ENCODE measurements at regions not wholly inside any gene's neighbourhood (a gene's known extent, or its start where the extent isn't known, plus 50 kb on each side); places are given as distances from the start of the nearest gene placed in this dataset.

DNA sequence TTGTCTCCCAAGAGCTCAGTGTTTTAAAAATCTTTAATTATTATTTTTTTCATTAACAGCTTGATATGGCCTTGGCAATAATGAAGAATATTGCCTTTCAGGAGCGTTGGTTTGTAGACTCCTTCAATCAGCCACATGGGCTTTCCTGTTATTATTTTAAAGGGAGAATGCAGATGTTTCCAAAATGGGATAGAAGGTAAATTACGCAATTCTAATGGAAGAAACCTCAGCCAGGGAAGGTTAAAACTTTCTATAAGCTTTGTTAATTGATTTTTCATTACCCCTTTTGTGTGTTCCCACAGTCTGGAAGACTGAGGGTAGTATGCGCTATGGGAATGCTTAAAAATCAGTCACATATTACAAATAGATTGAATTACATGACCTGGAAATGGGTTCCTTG, 188.4 kb upstream of the NAV3 start:
- Histone ChIP-seq H3K27ac (ENCODE audit: low read depth, low read length) (no peak overlapping the region), H3K4me1 (ENCODE audit: control insufficient read depth, insufficient read depth, low read length) (no peaks in the 10 kb centered on the region), H3K27me3 (ENCODE audit: control insufficient read depth, insufficient read depth, low read length) (no peaks in the 10 kb centered on the region), H3K36me3 (ENCODE audit: control insufficient read depth, insufficient read depth, low read length) (no peaks in the 10 kb centered on the region), H3K9me3 (ENCODE audit: control insufficient read depth, insufficient read depth, low read length) (no peaks in the 10 kb centered on the region), H3K4me3 (ENCODE audit: low read depth, low read length) (no peak overlapping the region)
- WGBS (ENCODE audit: insufficient coverage) = no CpG with 5 or more reads among the region's 3 CpGs
- DNase-seq (ENCODE audit: low read depth in 4 of 6, low spot score in 6 of 6) = no peak

DNA sequence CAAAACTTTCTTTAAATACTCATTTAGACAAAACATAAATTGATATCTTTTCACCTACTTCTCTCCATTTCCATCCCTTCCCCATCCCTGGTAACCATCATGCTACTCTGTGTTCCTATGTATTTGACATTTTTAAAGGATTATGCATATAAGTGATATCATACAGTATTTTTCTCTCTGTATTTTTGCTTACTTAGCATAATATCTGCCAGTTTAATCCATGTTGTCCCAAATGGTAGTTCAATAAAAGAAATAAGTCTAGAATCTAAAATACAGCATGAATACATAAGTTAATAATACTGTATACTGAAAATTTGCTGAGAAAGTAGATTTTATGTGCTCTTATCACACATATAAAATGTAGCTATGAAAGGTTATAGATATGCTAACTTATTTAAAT, 190.3 kb upstream of the NAV3 start:
- H3K4me3 ChIP-seq (ENCODE audit: low read depth, low read length) = no peak overlapping the region
- H3K36me3 ChIP-seq (ENCODE audit: control insufficient read depth, insufficient read depth, low read length) = no peaks in the 10 kb centered on the region
- H3K9me3 ChIP-seq (ENCODE audit: control insufficient read depth, insufficient read depth, low read length) = no peaks in the 10 kb centered on the region
- no peaks in the 10 kb centered on the region for H3K27me3 ChIP-seq (ENCODE audit: control insufficient read depth, insufficient read depth, low read length)
- DNase-seq (ENCODE audit: low read depth in 4 of 6, low spot score in 6 of 6) = no peak
- no peaks in the 10 kb centered on the region for H3K4me1 ChIP-seq (ENCODE audit: control insufficient read depth, insufficient read depth, low read length)
- no peak overlapping the region for H3K27ac ChIP-seq (ENCODE audit: low read depth, low read length)

DNA sequence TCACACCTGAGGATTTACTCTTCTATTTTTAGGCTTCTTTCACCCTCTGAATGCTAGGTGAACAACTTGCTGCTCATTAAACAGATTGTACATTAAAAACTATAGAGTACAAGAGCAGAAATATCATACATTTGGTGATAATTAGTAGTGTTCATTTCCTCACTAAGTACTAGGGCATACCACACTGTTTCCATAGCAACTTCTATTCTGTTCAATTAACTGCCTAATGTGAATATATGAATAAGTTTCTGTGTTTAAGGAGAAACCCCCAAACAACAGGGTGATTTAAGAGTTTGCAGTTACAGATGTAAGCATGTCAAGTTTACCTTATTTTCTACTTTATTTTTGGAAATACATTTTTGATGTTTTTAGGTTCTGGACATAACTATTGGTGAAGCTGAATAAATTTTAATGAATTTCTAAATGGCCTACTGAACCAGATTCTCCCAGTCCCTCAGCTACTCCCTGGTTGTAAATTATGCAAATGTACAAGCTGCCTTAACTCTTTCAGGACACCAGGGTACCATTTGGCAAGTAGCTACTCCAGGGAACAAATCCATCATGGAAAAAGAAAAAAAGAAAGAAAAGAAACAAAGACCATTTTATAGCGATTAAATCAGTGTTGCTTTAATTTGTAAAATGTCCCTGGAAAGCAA, 199.8 kb upstream of the NAV3 start:
- peak in 5 of 6 donors; percentile 21 to 91 (median 40) for DNase-seq (ENCODE audit: low read depth in 4 of 6, low spot score in 6 of 6)
- H3K4me3 ChIP-seq (ENCODE audit: low read depth, low read length) = no peak overlapping the region
- no peak overlapping the region for H3K27ac ChIP-seq (ENCODE audit: low read depth, low read length)
- no CpG with 5 or more reads among the region's 1 CpG for WGBS (ENCODE audit: insufficient coverage)
- peaks cover 2% of the 10 kb centered on the region for H3K9me3 ChIP-seq (ENCODE audit: control insufficient read depth, insufficient read depth, low read length)
- no peaks in the 10 kb centered on the region for H3K36me3 ChIP-seq (ENCODE audit: control insufficient read depth, insufficient read depth, low read length)
- no peaks in the 10 kb centered on the region for H3K4me1 ChIP-seq (ENCODE audit: control insufficient read depth, insufficient read depth, low read length)
- H3K27me3 ChIP-seq (ENCODE audit: control insufficient read depth, insufficient read depth, low read length) = no peaks in the 10 kb centered on the region

DNA sequence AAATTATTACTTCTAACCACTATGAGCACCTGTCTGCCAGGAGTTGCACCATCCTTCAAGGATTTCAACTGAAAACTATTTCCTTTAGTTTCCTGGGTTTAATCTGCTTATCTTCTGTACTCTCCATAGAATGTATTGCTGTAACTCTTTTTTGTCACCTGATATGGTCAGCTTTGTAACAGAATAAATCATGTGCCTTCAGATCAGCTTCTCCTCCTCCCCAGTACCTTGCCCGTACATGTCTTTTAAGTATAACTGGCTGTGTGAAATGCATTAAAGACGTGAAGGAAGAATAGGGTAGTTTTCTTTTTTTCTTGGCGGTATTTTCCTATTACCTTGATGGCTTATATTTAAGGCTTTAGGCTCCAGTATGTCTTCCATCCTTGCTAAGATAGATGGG, 200.3 kb upstream of the NAV3 start:
- WGBS (ENCODE audit: insufficient coverage) = no CpG with 5 or more reads among the region's 3 CpGs
- Histone ChIP-seq H3K27ac (ENCODE audit: low read depth, low read length) (no peak overlapping the region), H3K4me3 (ENCODE audit: low read depth, low read length) (no peak overlapping the region), H3K27me3 (ENCODE audit: control insufficient read depth, insufficient read depth, low read length) (no peaks in the 10 kb centered on the region), H3K36me3 (ENCODE audit: control insufficient read depth, insufficient read depth, low read length) (no peaks in the 10 kb centered on the region), H3K4me1 (ENCODE audit: control insufficient read depth, insufficient read depth, low read length) (no peaks in the 10 kb centered on the region), H3K9me3 (ENCODE audit: control insufficient read depth, insufficient read depth, low read length) (peaks cover 2% of the 10 kb centered on the region)
- no peak for DNase-seq (ENCODE audit: low read depth in 4 of 6, low spot score in 6 of 6)

DNA sequence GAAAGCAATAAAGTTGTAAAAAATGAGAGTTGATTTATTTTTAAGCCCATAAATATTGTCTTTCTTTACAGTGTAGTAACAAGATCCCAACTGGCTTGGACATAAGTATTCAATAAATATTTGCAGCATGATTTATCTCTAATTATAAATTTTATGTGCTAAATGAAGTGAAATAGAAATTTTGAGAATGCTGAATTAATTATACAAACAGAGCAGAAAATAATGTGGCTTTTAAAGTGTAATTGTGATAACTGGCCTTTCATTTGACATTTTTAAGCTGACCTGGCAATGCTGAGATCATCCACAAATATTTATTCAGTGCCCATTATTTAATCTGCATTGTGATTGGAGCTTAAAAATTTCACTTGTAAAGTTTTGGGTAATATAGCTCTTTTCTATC, 201.6 kb upstream of the NAV3 start:
- no peak for DNase-seq (ENCODE audit: low read depth in 4 of 6, low spot score in 6 of 6)
- Histone ChIP-seq H3K4me3 (ENCODE audit: low read depth, low read length) (no peak overlapping the region), H3K36me3 (ENCODE audit: control insufficient read depth, insufficient read depth, low read length) (no peaks in the 10 kb centered on the region), H3K4me1 (ENCODE audit: control insufficient read depth, insufficient read depth, low read length) (no peaks in the 10 kb centered on the region), H3K9me3 (ENCODE audit: control insufficient read depth, insufficient read depth, low read length) (peaks cover 2% of the 10 kb centered on the region), H3K27me3 (ENCODE audit: control insufficient read depth, insufficient read depth, low read length) (no peaks in the 10 kb centered on the region), H3K27ac (ENCODE audit: low read depth, low read length) (no peak overlapping the region)

DNA sequence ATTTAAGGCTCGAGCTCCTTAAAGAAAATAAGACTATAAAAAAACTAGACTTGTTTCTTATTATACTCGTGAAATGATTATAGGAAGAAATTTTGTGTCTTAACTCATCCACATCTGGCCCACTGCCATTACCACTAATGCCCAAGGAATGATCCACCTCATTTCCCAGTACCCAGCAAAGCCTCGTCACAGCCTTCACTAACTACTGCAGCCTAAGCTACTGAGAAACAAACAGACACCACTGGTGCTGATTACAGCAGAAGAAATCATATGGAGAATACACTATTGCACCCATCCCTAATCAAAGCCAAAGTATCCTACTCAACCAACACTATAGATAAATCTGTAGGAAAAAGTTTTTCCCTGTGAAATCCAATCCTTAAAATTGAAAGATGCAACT, 205.3 kb upstream of the NAV3 start:
- Histone ChIP-seq H3K9me3 (ENCODE audit: control insufficient read depth, insufficient read depth, low read length) (peaks cover 2% of the 10 kb centered on the region), H3K27ac (ENCODE audit: low read depth, low read length) (no peak overlapping the region), H3K4me3 (ENCODE audit: low read depth, low read length) (no peak overlapping the region), H3K36me3 (ENCODE audit: control insufficient read depth, insufficient read depth, low read length) (no peaks in the 10 kb centered on the region), H3K27me3 (ENCODE audit: control insufficient read depth, insufficient read depth, low read length) (no peaks in the 10 kb centered on the region), H3K4me1 (ENCODE audit: control insufficient read depth, insufficient read depth, low read length) (no peaks in the 10 kb centered on the region)
- 100% methylated on average over 1 of the region's 3 CpGs for WGBS (ENCODE audit: insufficient coverage)
- no peak for DNase-seq (ENCODE audit: low read depth in 4 of 6, low spot score in 6 of 6)

DNA sequence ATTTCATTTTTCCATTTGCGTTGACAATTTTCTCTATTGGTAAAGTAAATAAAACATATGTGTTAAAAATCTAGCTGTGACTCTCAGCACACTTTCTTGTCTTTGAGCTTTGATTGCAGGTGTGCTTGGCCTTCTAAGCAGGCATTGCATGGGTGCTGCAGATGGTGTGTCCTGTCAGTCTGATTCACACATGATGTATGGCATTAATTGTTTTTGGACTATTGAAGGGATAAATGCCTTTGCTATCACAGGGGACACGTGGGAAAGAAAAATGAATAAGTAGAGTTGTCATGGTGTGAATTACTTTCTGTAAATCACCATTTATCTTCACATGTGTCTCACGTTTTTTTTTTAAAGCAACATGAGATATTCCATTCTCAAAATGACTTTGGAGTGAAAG, 211.3 kb upstream of the NAV3 start:
- Histone ChIP-seq H3K27me3 (ENCODE audit: control insufficient read depth, insufficient read depth, low read length) (no peaks in the 10 kb centered on the region), H3K36me3 (ENCODE audit: control insufficient read depth, insufficient read depth, low read length) (no peaks in the 10 kb centered on the region), H3K9me3 (ENCODE audit: control insufficient read depth, insufficient read depth, low read length) (no peaks in the 10 kb centered on the region), H3K27ac (ENCODE audit: low read depth, low read length) (no peak overlapping the region), H3K4me1 (ENCODE audit: control insufficient read depth, insufficient read depth, low read length) (no peaks in the 10 kb centered on the region), H3K4me3 (ENCODE audit: low read depth, low read length) (no peak overlapping the region)
- WGBS (ENCODE audit: insufficient coverage) = no CpG with 5 or more reads among the region's 3 CpGs
- DNase-seq (ENCODE audit: low read depth in 4 of 6, low spot score in 6 of 6) = peak in 1 of 6 donors; percentile 74

DNA sequence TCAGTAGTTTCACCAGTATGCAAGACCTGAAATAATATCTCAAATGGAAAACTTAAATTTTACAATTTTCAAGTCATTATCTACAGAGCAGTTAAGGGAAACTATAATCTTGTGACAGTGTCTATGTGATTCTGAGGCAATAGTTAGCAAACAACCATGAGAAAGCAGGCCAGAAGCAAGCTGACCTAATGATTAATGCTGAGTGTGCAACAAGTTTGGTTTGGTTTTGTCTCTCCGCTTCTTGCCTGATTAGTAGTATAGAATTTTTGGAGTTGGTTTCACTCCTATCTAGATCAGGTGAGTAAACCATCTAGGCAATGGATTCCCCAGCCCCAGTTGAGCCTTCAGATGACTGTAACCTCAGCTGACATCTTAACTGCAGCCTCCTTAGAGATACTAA, 212.9 kb upstream of the NAV3 start:
- DNase-seq (ENCODE audit: low read depth in 4 of 6, low spot score in 6 of 6) = no peak
- H3K4me3 ChIP-seq (ENCODE audit: low read depth, low read length) = no peak overlapping the region
- no peaks in the 10 kb centered on the region for H3K27me3 ChIP-seq (ENCODE audit: control insufficient read depth, insufficient read depth, low read length)
- no peak overlapping the region for H3K27ac ChIP-seq (ENCODE audit: low read depth, low read length)
- no CpG with 5 or more reads among the region's 1 CpG for WGBS (ENCODE audit: insufficient coverage)
- no peaks in the 10 kb centered on the region for H3K4me1 ChIP-seq (ENCODE audit: control insufficient read depth, insufficient read depth, low read length)
- no peaks in the 10 kb centered on the region for H3K9me3 ChIP-seq (ENCODE audit: control insufficient read depth, insufficient read depth, low read length)
- H3K36me3 ChIP-seq (ENCODE audit: control insufficient read depth, insufficient read depth, low read length) = no peaks in the 10 kb centered on the region

DNA sequence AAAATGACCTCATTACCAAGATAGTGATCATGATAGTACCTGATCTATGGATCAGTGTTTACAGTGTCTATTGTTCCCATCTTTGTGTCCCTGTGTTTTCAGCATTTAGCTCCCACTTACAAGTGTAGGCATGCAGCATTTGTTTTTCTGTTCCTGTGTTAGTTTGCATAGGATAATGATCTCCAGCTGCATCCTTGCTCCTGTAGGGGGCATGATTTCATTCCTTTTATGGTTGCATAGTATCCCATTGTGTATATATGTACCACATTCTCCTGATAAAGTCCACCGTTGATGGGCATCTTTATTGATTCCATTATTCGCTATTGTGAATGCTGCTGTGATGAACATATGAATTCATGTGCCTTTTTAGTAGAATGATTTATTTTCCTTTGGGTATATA, 215.4 kb upstream of the NAV3 start:
- Histone ChIP-seq H3K9me3 (ENCODE audit: control insufficient read depth, insufficient read depth, low read length) (no peaks in the 10 kb centered on the region), H3K36me3 (ENCODE audit: control insufficient read depth, insufficient read depth, low read length) (no peaks in the 10 kb centered on the region), H3K27ac (ENCODE audit: low read depth, low read length) (no peak overlapping the region), H3K27me3 (ENCODE audit: control insufficient read depth, insufficient read depth, low read length) (no peaks in the 10 kb centered on the region), H3K4me1 (ENCODE audit: control insufficient read depth, insufficient read depth, low read length) (no peaks in the 10 kb centered on the region), H3K4me3 (ENCODE audit: low read depth, low read length) (no peak overlapping the region)
- no CpG with 5 or more reads among the region's 2 CpGs for WGBS (ENCODE audit: insufficient coverage)
- no peak for DNase-seq (ENCODE audit: low read depth in 4 of 6, low spot score in 6 of 6)

DNA sequence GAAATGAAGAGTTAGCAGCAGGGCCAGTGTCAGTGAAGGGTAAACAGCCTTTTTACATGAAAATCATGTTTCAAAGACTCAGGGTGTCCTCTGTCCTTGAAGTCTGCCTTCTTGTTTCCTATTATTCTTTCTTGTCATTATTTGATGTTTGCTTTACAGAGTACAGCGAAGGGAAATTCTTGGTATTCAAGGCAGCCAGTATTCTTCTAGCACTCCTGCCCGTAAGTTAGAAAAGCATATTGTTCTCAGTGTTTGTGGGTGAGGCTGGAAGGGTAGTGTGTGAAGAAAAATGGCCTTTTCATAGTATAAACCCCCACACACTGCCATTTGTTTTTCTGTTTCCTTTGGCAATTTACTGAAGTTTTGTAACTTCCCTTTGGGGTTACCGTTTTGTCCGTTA, 217.3 kb upstream of the NAV3 start:
- Histone ChIP-seq H3K9me3 (ENCODE audit: control insufficient read depth, insufficient read depth, low read length) (no peaks in the 10 kb centered on the region), H3K27ac (ENCODE audit: low read depth, low read length) (no peak overlapping the region), H3K36me3 (ENCODE audit: control insufficient read depth, insufficient read depth, low read length) (no peaks in the 10 kb centered on the region), H3K4me1 (ENCODE audit: control insufficient read depth, insufficient read depth, low read length) (no peaks in the 10 kb centered on the region), H3K27me3 (ENCODE audit: control insufficient read depth, insufficient read depth, low read length) (no peaks in the 10 kb centered on the region), H3K4me3 (ENCODE audit: low read depth, low read length) (no peak overlapping the region)
- WGBS (ENCODE audit: insufficient coverage) = 64% methylated on average over 2 of the region's 4 CpGs
- no peak for DNase-seq (ENCODE audit: low read depth in 4 of 6, low spot score in 6 of 6)

Data from spinal cord (tissue), 9 donors.